ENCODE measurements at regions not wholly inside any gene's neighbourhood (a gene's known extent, or its start where the extent isn't known, plus 50 kb on each side); places are given as distances from the start of the nearest gene placed in this dataset.
"Not testable (repeated sequence)": the region's sequence is repeated elsewhere in the genome, so short reads cannot be mapped to it uniquely, and the experiment has no call there.

GRCh38 chr1:157213836-157214235 is 75.6 kb upstream of the ETV3 start:
- H3K4me3 ChIP-seq (ENCODE audit: insufficient read depth, low read length) = no peak overlapping the region
- no peaks in the 10 kb centered on the region for H3K9me3 ChIP-seq (ENCODE audit: low read depth, low read length)
- H2AFZ ChIP-seq (ENCODE audit: low read length) = no peak overlapping the region
- no peaks in the 10 kb centered on the region for H3K36me3 ChIP-seq (ENCODE audit: insufficient read depth, low read length)
- TF ChIP-seq, protein P1, sequence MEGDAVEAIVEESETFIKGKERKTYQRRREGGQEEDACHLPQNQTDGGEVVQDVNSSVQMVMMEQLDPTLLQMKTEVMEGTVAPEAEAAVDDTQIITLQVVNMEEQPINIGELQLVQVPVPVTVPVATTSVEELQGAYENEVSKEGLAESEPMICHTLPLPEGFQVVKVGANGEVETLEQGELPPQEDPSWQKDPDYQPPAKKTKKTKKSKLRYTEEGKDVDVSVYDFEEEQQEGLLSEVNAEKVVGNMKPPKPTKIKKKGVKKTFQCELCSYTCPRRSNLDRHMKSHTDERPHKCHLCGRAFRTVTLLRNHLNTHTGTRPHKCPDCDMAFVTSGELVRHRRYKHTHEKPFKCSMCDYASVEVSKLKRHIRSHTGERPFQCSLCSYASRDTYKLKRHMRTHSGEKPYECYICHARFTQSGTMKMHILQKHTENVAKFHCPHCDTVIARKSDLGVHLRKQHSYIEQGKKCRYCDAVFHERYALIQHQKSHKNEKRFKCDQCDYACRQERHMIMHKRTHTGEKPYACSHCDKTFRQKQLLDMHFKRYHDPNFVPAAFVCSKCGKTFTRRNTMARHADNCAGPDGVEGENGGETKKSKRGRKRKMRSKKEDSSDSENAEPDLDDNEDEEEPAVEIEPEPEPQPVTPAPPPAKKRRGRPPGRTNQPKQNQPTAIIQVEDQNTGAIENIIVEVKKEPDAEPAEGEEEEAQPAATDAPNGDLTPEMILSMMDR (IDR thresholded peaks at IDR 0.05; ENCODE audit: extremely low read depth, low read depth, low read length) = no peak
- DNase-seq (ENCODE audit: insufficient read length, low spot score, missing footprints) = no peak
- H3K27ac ChIP-seq (ENCODE audit: low read depth, low read length) = no peak overlapping the region
- no peaks in the 10 kb centered on the region for H3K79me2 ChIP-seq (ENCODE audit: insufficient read depth, low read length)
- H3K4me1 ChIP-seq (ENCODE audit: insufficient read depth, low read length) = no peaks in the 10 kb centered on the region
- no peak overlapping the region for H3K4me2 ChIP-seq (ENCODE audit: insufficient read depth, low read length)
- no peaks in the 10 kb centered on the region for H4K20me1 ChIP-seq (ENCODE audit: insufficient read depth, low read length)
- H3K27me3 ChIP-seq (ENCODE audit: insufficient read depth, low read length) = peaks cover 6% of the 10 kb centered on the region

DNA sequence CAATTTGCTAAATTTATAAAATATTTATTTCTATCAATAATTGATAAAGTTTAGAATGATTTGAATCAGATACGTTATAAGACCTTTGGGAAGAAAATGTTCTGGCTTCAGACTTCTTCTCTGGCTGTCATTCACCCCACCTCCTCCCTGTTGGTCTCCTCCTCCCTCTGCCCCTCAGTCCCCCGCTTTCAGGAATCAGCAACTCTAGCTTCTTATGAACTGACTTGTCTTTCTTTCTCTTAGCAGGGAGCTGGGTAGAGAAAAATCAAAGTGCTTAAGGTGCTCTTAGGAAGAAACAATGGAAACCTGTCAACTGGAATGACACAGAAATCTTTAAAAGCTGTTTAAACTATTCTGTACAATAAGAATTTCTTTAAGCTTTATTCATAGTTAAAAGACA is 71.3 kb upstream of the ETV3 start:
- H3K9me3 ChIP-seq (ENCODE audit: low read depth, low read length) = no peaks in the 10 kb centered on the region
- no peaks in the 10 kb centered on the region for H3K4me1 ChIP-seq (ENCODE audit: insufficient read depth, low read length)
- DNase-seq (ENCODE audit: insufficient read length, low spot score, missing footprints) = no peak

GRCh38 chr1:157205982-157206381 is 67.8 kb upstream of the ETV3 start:
- not testable (repeated sequence) for H2AFZ ChIP-seq (ENCODE audit: low read length); DNase-seq (ENCODE audit: insufficient read length, low spot score, missing footprints); H3K4me1 ChIP-seq (ENCODE audit: insufficient read depth, low read length); H3K4me3 ChIP-seq (ENCODE audit: insufficient read depth, low read length); H4K20me1 ChIP-seq (ENCODE audit: insufficient read depth, low read length); H3K9me3 ChIP-seq (ENCODE audit: low read depth, low read length); H3K27ac ChIP-seq (ENCODE audit: low read depth, low read length); H3K27me3 ChIP-seq (ENCODE audit: insufficient read depth, low read length); H3K79me2 ChIP-seq (ENCODE audit: insufficient read depth, low read length); H3K4me2 ChIP-seq (ENCODE audit: insufficient read depth, low read length); H3K36me3 ChIP-seq (ENCODE audit: insufficient read depth, low read length)

More for the DNA sequence above, 71.3 kb upstream of the ETV3 start:
- Histone ChIP-seq H3K36me3 (ENCODE audit: insufficient read depth, low read length) (no peaks in the 10 kb centered on the region), H3K4me2 (ENCODE audit: insufficient read depth, low read length) (no peak overlapping the region), H3K79me2 (ENCODE audit: insufficient read depth, low read length) (no peaks in the 10 kb centered on the region), H4K20me1 (ENCODE audit: insufficient read depth, low read length) (no peaks in the 10 kb centered on the region), H3K27me3 (ENCODE audit: insufficient read depth, low read length) (peaks cover 6% of the 10 kb centered on the region), H3K27ac (ENCODE audit: low read depth, low read length) (no peak overlapping the region), H2AFZ (ENCODE audit: low read length) (no peak overlapping the region), H3K4me3 (ENCODE audit: insufficient read depth, low read length) (no peak overlapping the region)
- TF ChIP-seq, protein P1 (IDR thresholded peaks at IDR 0.05; ENCODE audit: extremely low read depth, low read depth, low read length) = no peak

GRCh38 chr1:157203166-157203565 is 65.0 kb upstream of the ETV3 start:
- H3K36me3 ChIP-seq (ENCODE audit: insufficient read depth, low read length) = no peaks in the 10 kb centered on the region
- no peak for DNase-seq (ENCODE audit: insufficient read length, low spot score, missing footprints)
- no peaks in the 10 kb centered on the region for H3K79me2 ChIP-seq (ENCODE audit: insufficient read depth, low read length)
- H3K4me3 ChIP-seq (ENCODE audit: insufficient read depth, low read length) = no peak overlapping the region
- no peak overlapping the region for H2AFZ ChIP-seq (ENCODE audit: low read length)
- no peaks in the 10 kb centered on the region for H3K27me3 ChIP-seq (ENCODE audit: insufficient read depth, low read length)
- no peaks in the 10 kb centered on the region for H4K20me1 ChIP-seq (ENCODE audit: insufficient read depth, low read length)
- H3K9me3 ChIP-seq (ENCODE audit: low read depth, low read length) = no peaks in the 10 kb centered on the region
- TF ChIP-seq, protein P1 (IDR thresholded peaks at IDR 0.05; ENCODE audit: extremely low read depth, low read depth, low read length) = no peak
- H3K27ac ChIP-seq (ENCODE audit: low read depth, low read length) = no peak overlapping the region
- H3K4me1 ChIP-seq (ENCODE audit: insufficient read depth, low read length) = no peaks in the 10 kb centered on the region
- H3K4me2 ChIP-seq (ENCODE audit: insufficient read depth, low read length) = no peak overlapping the region
